Panc1 (cell line): ENCODE measurements at regions not wholly inside any gene's neighbourhood (a gene's known extent, or its start where the extent isn't known, plus 50 kb on each side); places are given as distances from the start of the nearest gene placed in this dataset.

Experiments
- SIN3A ChIP-seq: IDR thresholded peaks from 2 replicates; pipeline ENCODE4 v1.6.1; 2012; ENCODE audit warnings: low read depth, mild to moderate bottlenecking, low read length, moderate library complexity, borderline replicate concordance; ENCODE audit not compliant: insufficient read depth
- TF ChIP-seq, protein P1 (sequence below): fragments of 450-650 bp; IDR thresholded peaks from 2 replicates; pipeline ENCODE4 v1.5.1; 2017; ENCODE audit warnings: mild to moderate bottlenecking

DNA sequence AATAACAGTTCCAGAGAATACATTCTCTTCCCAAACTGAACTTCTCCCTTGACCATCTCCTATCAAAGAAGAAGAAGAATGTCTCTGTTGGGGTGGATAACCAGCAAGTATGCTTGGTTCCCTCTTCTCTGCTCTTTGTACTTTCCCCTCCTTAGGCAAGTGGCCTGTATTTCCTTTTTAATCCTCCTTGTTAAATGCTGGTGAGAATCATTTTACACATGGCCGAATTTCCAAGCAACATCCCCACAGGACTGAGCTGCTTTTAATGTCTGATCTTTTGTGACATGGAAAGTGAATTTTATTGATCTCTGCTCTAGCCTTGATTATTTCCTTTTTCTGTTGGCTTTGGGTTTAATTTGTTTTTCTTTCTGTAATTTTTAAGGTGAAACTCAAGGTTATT is 336.7 kb downstream of the DUSP10 start:
- TF ChIP-seq, protein P1, sequence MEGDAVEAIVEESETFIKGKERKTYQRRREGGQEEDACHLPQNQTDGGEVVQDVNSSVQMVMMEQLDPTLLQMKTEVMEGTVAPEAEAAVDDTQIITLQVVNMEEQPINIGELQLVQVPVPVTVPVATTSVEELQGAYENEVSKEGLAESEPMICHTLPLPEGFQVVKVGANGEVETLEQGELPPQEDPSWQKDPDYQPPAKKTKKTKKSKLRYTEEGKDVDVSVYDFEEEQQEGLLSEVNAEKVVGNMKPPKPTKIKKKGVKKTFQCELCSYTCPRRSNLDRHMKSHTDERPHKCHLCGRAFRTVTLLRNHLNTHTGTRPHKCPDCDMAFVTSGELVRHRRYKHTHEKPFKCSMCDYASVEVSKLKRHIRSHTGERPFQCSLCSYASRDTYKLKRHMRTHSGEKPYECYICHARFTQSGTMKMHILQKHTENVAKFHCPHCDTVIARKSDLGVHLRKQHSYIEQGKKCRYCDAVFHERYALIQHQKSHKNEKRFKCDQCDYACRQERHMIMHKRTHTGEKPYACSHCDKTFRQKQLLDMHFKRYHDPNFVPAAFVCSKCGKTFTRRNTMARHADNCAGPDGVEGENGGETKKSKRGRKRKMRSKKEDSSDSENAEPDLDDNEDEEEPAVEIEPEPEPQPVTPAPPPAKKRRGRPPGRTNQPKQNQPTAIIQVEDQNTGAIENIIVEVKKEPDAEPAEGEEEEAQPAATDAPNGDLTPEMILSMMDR = no peak
- no peak for TF ChIP-seq SIN3A
